ENCODE measurements at regions not wholly inside any gene's neighbourhood (a gene's known extent, or its start where the extent isn't known, plus 50 kb on each side); places are given as distances from the start of the nearest gene placed in this dataset.
"Not testable (repeated sequence)": the region's sequence is repeated elsewhere in the genome, so short reads cannot be mapped to it uniquely, and the experiment has no call there.

GRCh38 chr16:46519063-46519462 lies 102.1 kb downstream of the SHCBP1 start:
- no peaks in the 10 kb centered on the region for H3K4me1 Mint-ChIP-seq (ENCODE audit: low read depth)
- no peaks in the 10 kb centered on the region for H3K36me3 Mint-ChIP-seq (ENCODE audit: low read depth)
- intact Hi-C loops (cut with micrococcal nuclease), result no loop called here
- peaks cover 2% of the 10 kb centered on the region for H3K27me3 Mint-ChIP-seq (ENCODE audit: low read depth)
- no peak overlapping the region for H3K4me3 Mint-ChIP-seq
- no peak overlapping the region for H3K27ac Mint-ChIP-seq
- peaks cover 4% of the 10 kb centered on the region for H3K9me3 Mint-ChIP-seq
- CTCF ChIA-PET, result no interaction called here
- DNase-seq, result no peak

GRCh38 chr16:46496701-46497100 lies 124.5 kb downstream of the SHCBP1 start:
- intact Hi-C loops (cut with micrococcal nuclease), result no loop called here

GRCh38 chr16:46482895-46483294 lies 138.3 kb downstream of the SHCBP1 start:
- Mint-ChIP-seq H3K27me3 (ENCODE audit: low read depth) (no peaks in the 10 kb centered on the region), H3K4me1 (ENCODE audit: low read depth) (no peaks in the 10 kb centered on the region), H3K9me3 (peaks cover 12% of the 10 kb centered on the region), H3K36me3 (ENCODE audit: low read depth) (no peaks in the 10 kb centered on the region), H3K4me3 (no peak overlapping the region), H3K27ac (no peak overlapping the region)
- no peak for DNase-seq
- CTCF ChIA-PET, result no interaction called here
- intact Hi-C loops (cut with micrococcal nuclease), result no loop called here

More at GRCh38 chr16:46496701-46497100, 124.5 kb downstream of the SHCBP1 start:
- Mint-ChIP-seq H3K36me3 (ENCODE audit: low read depth) (no peaks in the 10 kb centered on the region), H3K27me3 (ENCODE audit: low read depth) (no peaks in the 10 kb centered on the region), H3K9me3 (peaks cover 3% of the 10 kb centered on the region), H3K4me1 (ENCODE audit: low read depth) (no peaks in the 10 kb centered on the region), H3K4me3 (no peak overlapping the region), H3K27ac (no peak overlapping the region)
- CTCF ChIA-PET, result interaction anchor here (0.7 kb wide), 1 partner anchor 110 kb away, joined by 5 read pairs; no protein-coding TSS in a partner anchor
- no peak for DNase-seq

- peaks cover 29% of the 10 kb centered on the region for H3K9me3 Mint-ChIP-seq
- H3K27me3 Mint-ChIP-seq (ENCODE audit: low read depth), result no peaks in the 10 kb centered on the region
- H3K27ac Mint-ChIP-seq, result no peak overlapping the region
- intact Hi-C loops (cut with micrococcal nuclease), result no loop called here
- H3K36me3 Mint-ChIP-seq (ENCODE audit: low read depth), result no peaks in the 10 kb centered on the region
- no peak for DNase-seq
- H3K4me1 Mint-ChIP-seq (ENCODE audit: low read depth), result no peaks in the 10 kb centered on the region
- no peak overlapping the region for H3K4me3 Mint-ChIP-seq
- CTCF ChIA-PET, result no interaction called here
Measured at GRCh38 chr16:46466239-46466638, 154.9 kb downstream of the SHCBP1 start.

GRCh38 chr16:46454801-46455200 lies 166.4 kb downstream of the SHCBP1 start:
- H3K27me3 Mint-ChIP-seq (ENCODE audit: low read depth); intact Hi-C loops (cut with micrococcal nuclease); H3K27ac Mint-ChIP-seq; H3K4me1 Mint-ChIP-seq (ENCODE audit: low read depth); CTCF ChIA-PET; H3K9me3 Mint-ChIP-seq; DNase-seq; H3K36me3 Mint-ChIP-seq (ENCODE audit: low read depth); H3K4me3 Mint-ChIP-seq: not testable (repeated sequence)

GRCh38 chr16:46428108-46429061 lies 192.8 kb downstream of the SHCBP1 start:
- CTCF ChIA-PET, result no interaction called here
- Mint-ChIP-seq H3K4me1 (ENCODE audit: low read depth) (no peaks in the 10 kb centered on the region), H3K27ac (no peak overlapping the region), H3K36me3 (ENCODE audit: low read depth) (peaks cover 7% of the 10 kb centered on the region), H3K27me3 (ENCODE audit: low read depth) (peaks cover 16% of the 10 kb centered on the region), H3K4me3 (no peak overlapping the region), H3K9me3 (peaks cover 6% of the 10 kb centered on the region)
- intact Hi-C loops (cut with micrococcal nuclease), result no loop called here
- no peak for DNase-seq

GRCh38 chr16:46427340-46428107 lies 193.7 kb downstream of the SHCBP1 start:
- Mint-ChIP-seq H3K36me3 (ENCODE audit: low read depth) (peaks cover 7% of the 10 kb centered on the region), H3K4me3 (no peak overlapping the region), H3K27ac (no peak overlapping the region), H3K27me3 (ENCODE audit: low read depth) (peaks cover 16% of the 10 kb centered on the region), H3K4me1 (ENCODE audit: low read depth) (no peaks in the 10 kb centered on the region), H3K9me3 (peaks cover 9% of the 10 kb centered on the region)
- no peak for DNase-seq
- CTCF ChIA-PET, result interaction anchor here (0.7 kb wide), 1 partner anchor 316 kb away, joined by 4 read pairs; no protein-coding TSS in a partner anchor
- intact Hi-C loops (cut with micrococcal nuclease), result no loop called here

GRCh38 chr16:46426336-46426735 lies 194.8 kb downstream of the SHCBP1 start:
- Mint-ChIP-seq H3K4me1 (ENCODE audit: low read depth) (no peaks in the 10 kb centered on the region), H3K4me3 (no peak overlapping the region), H3K36me3 (ENCODE audit: low read depth) (peaks cover 8% of the 10 kb centered on the region), H3K27ac (no peak overlapping the region), H3K9me3 (peaks cover 18% of the 10 kb centered on the region), H3K27me3 (ENCODE audit: low read depth) (peaks cover 16% of the 10 kb centered on the region)
- DNase-seq, result no peak
- CTCF ChIA-PET, result no interaction called here
- intact Hi-C loops (cut with micrococcal nuclease), result no loop called here

- CTCF ChIA-PET, result no interaction called here
- Mint-ChIP-seq H3K9me3 (peaks cover 25% of the 10 kb centered on the region), H3K36me3 (ENCODE audit: low read depth) (peaks cover 18% of the 10 kb centered on the region), H3K27ac (no peak overlapping the region), H3K4me3 (no peak overlapping the region), H3K4me1 (ENCODE audit: low read depth) (no peaks in the 10 kb centered on the region), H3K27me3 (ENCODE audit: low read depth) (no peaks in the 10 kb centered on the region)
- no peak for DNase-seq
- intact Hi-C loops (cut with micrococcal nuclease), result no loop called here
Measured at GRCh38 chr16:46404028-46404427, 217.2 kb downstream of the SHCBP1 start.

- H3K36me3 Mint-ChIP-seq (ENCODE audit: low read depth); H3K4me3 Mint-ChIP-seq; H3K27me3 Mint-ChIP-seq (ENCODE audit: low read depth); H3K9me3 Mint-ChIP-seq; H3K27ac Mint-ChIP-seq; H3K4me1 Mint-ChIP-seq (ENCODE audit: low read depth); CTCF ChIA-PET; DNase-seq; intact Hi-C loops (cut with micrococcal nuclease): not testable (repeated sequence)
Measured at GRCh38 chr16:46398559-46398958, 222.6 kb downstream of the SHCBP1 start.

GRCh38 chr16:46396883-46397270 lies 224.3 kb downstream of the SHCBP1 start:
- DNase-seq; H3K4me1 Mint-ChIP-seq (ENCODE audit: low read depth); CTCF ChIA-PET; H3K27ac Mint-ChIP-seq; H3K4me3 Mint-ChIP-seq; H3K27me3 Mint-ChIP-seq (ENCODE audit: low read depth); intact Hi-C loops (cut with micrococcal nuclease): not testable (repeated sequence)
- peaks cover 12% of the 10 kb centered on the region for H3K9me3 Mint-ChIP-seq
- peaks cover 11% of the 10 kb centered on the region for H3K36me3 Mint-ChIP-seq (ENCODE audit: low read depth)

- H3K4me3 Mint-ChIP-seq; H3K27me3 Mint-ChIP-seq (ENCODE audit: low read depth); DNase-seq; CTCF ChIA-PET; H3K27ac Mint-ChIP-seq; intact Hi-C loops (cut with micrococcal nuclease); H3K4me1 Mint-ChIP-seq (ENCODE audit: low read depth): not testable (repeated sequence)
- peaks cover 15% of the 10 kb centered on the region for H3K9me3 Mint-ChIP-seq
- peaks cover 14% of the 10 kb centered on the region for H3K36me3 Mint-ChIP-seq (ENCODE audit: low read depth)
Measured at GRCh38 chr16:46396131-46396882, 224.9 kb downstream of the SHCBP1 start.

All from activated naive CD4-positive, alpha-beta T cell treated with anti-CD3 and anti-CD28 coated beads for 36 hours (primary cell).